GM23338 (cell line): ENCODE measurements at regions not wholly inside any gene's neighbourhood (a gene's known extent, or its start where the extent isn't known, plus 50 kb on each side); places are given as distances from the start of the nearest gene placed in this dataset.

Source experiments
- ATAC-seq: fragments of 200-7000 bp; cut with Tn5 transposase; 3 replicates; pipeline ENCODE4 v1.9.1; 2020
- DNase-seq: peaks from one replicate; pipeline ENCODE4 v3.0.0-alpha.2; 2015; ENCODE audit warnings: low spot score
- H2AFZ ChIP-seq: fragments of 200-600 bp; sonication (generic); 2 replicates; pipeline ENCODE4 v1.8.0; 2016; ENCODE audit warnings: antibody characterized with exemption, mild to moderate bottlenecking, moderate library complexity
- H3F3A ChIP-seq: fragments of 200-600 bp; sonication (generic); replicated peaks from 2 replicates; pipeline ENCODE4 v1.8.0; 2017; ENCODE audit warnings: antibody characterized with exemption, mixed run types, low read depth
- H3K27ac ChIP-seq: fragments of 200-600 bp; sonication (generic); 2 replicates; pipeline ENCODE4 v1.6.1; 2016; ENCODE audit warnings: low read depth
- H3K27me3 ChIP-seq: fragments of 200-600 bp; sonication (generic); 2 replicates; pipeline ENCODE4 v1.8.0; 2016; ENCODE audit warnings: mild to moderate bottlenecking, mixed run types, moderate library complexity; ENCODE audit not compliant: insufficient read depth
- H3K36me3 ChIP-seq: fragments of 200-600 bp; sonication (generic); 2 replicates; pipeline ENCODE4 v1.8.0; 2016; ENCODE audit warnings: mild to moderate bottlenecking; ENCODE audit not compliant: insufficient read depth
- H3K4me1 ChIP-seq: fragments of 200-600 bp; sonication (generic); 2 replicates; pipeline ENCODE4 v1.8.0; 2016; ENCODE audit warnings: mild to moderate bottlenecking, moderate library complexity; ENCODE audit not compliant: insufficient read depth
- H3K4me2 ChIP-seq: fragments of 200-600 bp; sonication (generic); 2 replicates; pipeline ENCODE4 v1.7.1; 2017; ENCODE audit warnings: mixed run types
- H3K4me3 ChIP-seq: fragments of 200-600 bp; sonication (generic); 2 replicates; pipeline ENCODE4 v1.6.1; 2016; ENCODE audit warnings: mixed run types
- H3K79me2 ChIP-seq: fragments of 200-600 bp; sonication (generic); replicated peaks from 2 replicates; pipeline ENCODE4 v1.8.0; 2017; ENCODE audit warnings: mild to moderate bottlenecking; ENCODE audit not compliant: insufficient read depth
- H3K9me2 ChIP-seq: fragments of 200-600 bp; sonication (generic); 2 replicates; pipeline ENCODE4 v1.8.0; 2017; ENCODE audit not compliant: insufficient read depth
- H4K20me1 ChIP-seq: fragments of 200-600 bp; sonication (generic); replicated peaks from 2 replicates; pipeline ENCODE4 v1.8.0; 2017; ENCODE audit warnings: mild to moderate bottlenecking; ENCODE audit not compliant: insufficient read depth
- H3K27ac Mint-ChIP-seq: 2 replicates; pipeline ENCODE4 v1.8.0; 2020; ENCODE audit warnings: inconsistent platforms, mild to moderate bottlenecking, moderate library complexity, mixed read lengths
- H3K27me3 Mint-ChIP-seq: 3 replicates; pipeline ENCODE4 v1.8.0; 2022; ENCODE audit warnings: low read depth, mild to moderate bottlenecking, moderate library complexity, mixed read lengths, inconsistent platforms; ENCODE audit not compliant: insufficient read depth, poor library complexity
- H3K36me3 Mint-ChIP-seq: 3 replicates; pipeline ENCODE4 v1.8.0; 2021; ENCODE audit warnings: low read depth, mild to moderate bottlenecking, inconsistent platforms, moderate library complexity, mixed read lengths
- H3K4me1 Mint-ChIP-seq: 3 replicates; pipeline ENCODE4 v1.8.0; 2020; ENCODE audit warnings: mild to moderate bottlenecking, inconsistent platforms, mixed read lengths
- H3K4me3 Mint-ChIP-seq: 3 replicates; pipeline ENCODE4 v1.8.0; 2021; ENCODE audit warnings: moderate library complexity, mild to moderate bottlenecking, inconsistent platforms, mixed read lengths
- H3K9me3 Mint-ChIP-seq: 3 replicates; pipeline ENCODE4 v1.8.0; 2020; ENCODE audit warnings: moderate library complexity, mild to moderate bottlenecking, inconsistent platforms, mixed read lengths
- CREB1 ChIP-seq: fragments of 250-450 bp; sonication (Bioruptor Pico); IDR thresholded peaks from 2 replicates; pipeline ENCODE4 v1.5.0; 2020; ENCODE audit warnings: low read depth, mild to moderate bottlenecking, moderate library complexity
- CTCF ChIP-seq, 2 experiments: fragments of 200-600 bp in 1 of 2; sonication (generic) in 1 of 2; conservative IDR thresholded peaks; 2 replicates each; pipeline versions ENCODE4 v1.5.1 to v1.6.1; 2016 to 2017; ENCODE audit warnings: antibody characterized with exemption in 2 of 2, low read depth in 2 of 2, mild to moderate bottlenecking in 2 of 2, moderate library complexity in 1 of 2
- ETS1 ChIP-seq: IDR thresholded peaks from 2 replicates; pipeline ENCODE4 v1.6.1; 2016; ENCODE audit warnings: antibody characterized with exemption
- EZH2 ChIP-seq: fragments of 200-600 bp; sonication (generic); IDR thresholded peaks from one replicate; pipeline ENCODE4 v1.8.0; 2017; ENCODE audit warnings: antibody characterized with exemption, mild to moderate bottlenecking, low read depth; ENCODE audit not compliant: unreplicated experiment
- JUNB ChIP-seq: IDR thresholded peaks from one replicate; pipeline ENCODE4 v1.6.1; 2016; ENCODE audit warnings: antibody characterized with exemption; ENCODE audit not compliant: unreplicated experiment
- REST ChIP-seq: IDR thresholded peaks from one replicate; pipeline ENCODE4 v1.6.1; 2018; ENCODE audit warnings: antibody characterized with exemption; ENCODE audit not compliant: unreplicated experiment

- no peaks in the 10 kb centered on the region for H3K36me3 Mint-ChIP-seq
- no peaks in the 10 kb centered on the region for H3K9me3 Mint-ChIP-seq
- H3K79me2 ChIP-seq = no peaks in the 10 kb centered on the region
- H3K27ac ChIP-seq = no peak overlapping the region
- no peak overlapping the region for H3K4me2 ChIP-seq
- no peak for ATAC-seq
- peaks cover 3% of the 10 kb centered on the region; the same call in 1 of the 2 replicates for H3K9me2 ChIP-seq
- no peaks in the 10 kb centered on the region for H3K36me3 ChIP-seq
- no peak overlapping the region for H3K27ac Mint-ChIP-seq
- TF ChIP-seq ETS1 (no peak), EZH2 (no peak), JUNB (no peak), CREB1 (CRISPR knock-in tag) (no peak)
- H2AFZ ChIP-seq = no peak overlapping the region
- H3F3A ChIP-seq = no peaks in the 10 kb centered on the region
- no peaks in the 10 kb centered on the region for H3K27me3 ChIP-seq
- no peak overlapping the region for H3K4me3 ChIP-seq
- H3K4me3 Mint-ChIP-seq = no peak overlapping the region
- no peaks in the 10 kb centered on the region for H3K27me3 Mint-ChIP-seq
- no peak for DNase-seq
- H4K20me1 ChIP-seq = no peaks in the 10 kb centered on the region
- H3K4me1 ChIP-seq = peaks cover 8% of the 10 kb centered on the region; the same call in 1 of the 2 replicates
- H3K4me1 Mint-ChIP-seq = peaks cover 19% of the 10 kb centered on the region
Observed at GRCh38 chr18:64330931-64331330, 182.0 kb upstream of the LINC00305 start.

GRCh38 chr18:64330161-64330560, 181.3 kb upstream of the LINC00305 start:
- peaks cover 3% of the 10 kb centered on the region; the same call in 1 of the 2 replicates for H3K9me2 ChIP-seq
- Mint-ChIP-seq H3K9me3 (no peaks in the 10 kb centered on the region), H3K4me3 (no peak overlapping the region), H3K27me3 (no peaks in the 10 kb centered on the region), H3K36me3 (no peaks in the 10 kb centered on the region), H3K27ac (no peak overlapping the region), H3K4me1 (peaks cover 19% of the 10 kb centered on the region)
- no peaks in the 10 kb centered on the region for H3F3A ChIP-seq
- H3K4me1 ChIP-seq = peaks cover 8% of the 10 kb centered on the region; the same call in 1 of the 2 replicates
- no peak overlapping the region for H3K27ac ChIP-seq
- H3K4me2 ChIP-seq = no peak overlapping the region
- no peaks in the 10 kb centered on the region for H3K27me3 ChIP-seq
- H3K36me3 ChIP-seq = no peaks in the 10 kb centered on the region
- peak; percentile 60 to 87 for TF ChIP-seq CTCF (conservative IDR thresholded peaks at IDR 0.05; ENCODE audit: low read depth in 2 of 2)
- no peak for TF ChIP-seq REST
- H3K79me2 ChIP-seq = no peaks in the 10 kb centered on the region
- no peak overlapping the region for H3K4me3 ChIP-seq
- no peaks in the 10 kb centered on the region for H4K20me1 ChIP-seq
- DNase-seq (peak; percentile 58), ATAC-seq (peak; percentile 94)
- H2AFZ ChIP-seq = peak overlapping the region; percentile 56
